CD8-positive, alpha-beta memory T cell (primary cell): ENCODE measurements at regions not wholly inside any gene's neighbourhood (a gene's known extent, or its start where the extent isn't known, plus 50 kb on each side); places are given as distances from the start of the nearest gene placed in this dataset.

Experiments
- CTCF ChIA-PET: fragments of 350-600 bp; sonication (Branson Sonifier 250); formaldehyde crosslinking; loops from one replicate; lab custom pipeline; 2021; ENCODE audit warnings: antibody characterized with exemption; lab: Charles Lee
- POLR2A ChIA-PET: fragments of 350-600 bp; sonication (Branson Sonifier 250); formaldehyde crosslinking; loops from one replicate; lab custom pipeline; 2021; ENCODE audit warnings: antibody characterized with exemption; lab: Charles Lee
- DNase-seq, 5 donors: peaks; one replicate each; pipeline versions ENCODE4 v3.0.0 to v3.0.0-alpha.2; 2020 to 2022; ENCODE audit warnings: mixed read lengths in 1 of 5
- H3K27ac ChIP-seq: one replicate; pipeline ENCODE4 v1.7.0; 2013; ENCODE audit warnings: low read depth, mild to moderate bottlenecking, low read length, moderate library complexity
- H3K27me3 ChIP-seq: 2 replicates; pipeline ENCODE4 v1.7.0; 2013; ENCODE audit warnings: low read length, mild to moderate bottlenecking; ENCODE audit not compliant: insufficient read depth, poor library complexity, severe bottlenecking
- H3K36me3 ChIP-seq: 2 replicates; pipeline ENCODE4 v1.7.0; 2013; ENCODE audit warnings: mild to moderate bottlenecking, low read length, moderate library complexity; ENCODE audit not compliant: insufficient read depth
- H3K4me1 ChIP-seq: 2 replicates; pipeline ENCODE4 v1.7.0; 2013; ENCODE audit warnings: mild to moderate bottlenecking, low read length, moderate library complexity; ENCODE audit not compliant: insufficient read depth
- H3K4me3 ChIP-seq: 2 replicates; pipeline ENCODE4 v1.7.0; 2013; ENCODE audit warnings: mild to moderate bottlenecking, low read length
- H3K9me3 ChIP-seq: 2 replicates; pipeline ENCODE4 v1.7.0; 2013; ENCODE audit warnings: mild to moderate bottlenecking, low read length
- H3K27ac Mint-ChIP-seq, 8 donors: one replicate each; pipeline ENCODE4 v1.8.0; 2020 to 2021; ENCODE audit warnings: mixed read lengths in 8 of 8, mild to moderate bottlenecking in 6 of 8, inconsistent platforms in 3 of 8, moderate library complexity in 3 of 8
- H3K27me3 Mint-ChIP-seq, 2 donors: one replicate each; pipeline ENCODE4 v1.8.0; 2020 to 2021; ENCODE audit warnings: mixed read lengths in 2 of 2, mild to moderate bottlenecking in 1 of 2, moderate library complexity in 1 of 2
- H3K36me3 Mint-ChIP-seq, 3 donors: one replicate each; pipeline ENCODE4 v1.8.0; 2020 to 2021; ENCODE audit warnings: mixed read lengths in 3 of 3, inconsistent platforms in 1 of 3, mild to moderate bottlenecking in 1 of 3
- H3K4me1 Mint-ChIP-seq, 3 donors: one replicate each; pipeline ENCODE4 v1.8.0; 2020 to 2021; ENCODE audit warnings: mixed read lengths in 3 of 3, inconsistent platforms in 1 of 3, mild to moderate bottlenecking in 1 of 3
- H3K4me3 Mint-ChIP-seq, 7 donors: one replicate each; pipeline ENCODE4 v1.8.0; 2020 to 2021; ENCODE audit warnings: mixed read lengths in 7 of 7, mild to moderate bottlenecking in 6 of 7, moderate library complexity in 4 of 7, inconsistent platforms in 2 of 7
- H3K9me3 Mint-ChIP-seq, 5 donors: one replicate each; pipeline ENCODE4 v1.8.0; 2020 to 2022; ENCODE audit warnings: mixed read lengths in 5 of 5, mild to moderate bottlenecking in 3 of 5, moderate library complexity in 2 of 5, inconsistent platforms in 1 of 5

GRCh38 chr13:24056616-24057137 is 103.8 kb upstream of the SPATA13 start:
- Histone ChIP-seq H3K36me3 (no peaks in the 10 kb centered on the region), H3K4me3 (no peak overlapping the region), H3K9me3 (no peaks in the 10 kb centered on the region), H3K27me3 (no peaks in the 10 kb centered on the region), H3K27ac (no peak overlapping the region), H3K4me1 (no peaks in the 10 kb centered on the region)
- Mint-ChIP-seq H3K4me3 (no peak overlapping the region), H3K27ac (no peak overlapping the region), H3K9me3 (no peaks in the 10 kb centered on the region), H3K4me1 (peaks cover 7 to 14% (median 10%) of the 10 kb centered on the region in 3 donors), H3K27me3 (peaks cover 2 to 23% of the 10 kb centered on the region in 2 donors), H3K36me3 (no peaks in the 10 kb centered on the region)
- DNase-seq, result no peak
- ChIA-PET CTCF (interaction anchor here (0.7 kb wide), 1 partner anchor 168 kb away, joined by 3 read pairs; no protein-coding TSS in a partner anchor), POLR2A (no interaction called here)

DNA sequence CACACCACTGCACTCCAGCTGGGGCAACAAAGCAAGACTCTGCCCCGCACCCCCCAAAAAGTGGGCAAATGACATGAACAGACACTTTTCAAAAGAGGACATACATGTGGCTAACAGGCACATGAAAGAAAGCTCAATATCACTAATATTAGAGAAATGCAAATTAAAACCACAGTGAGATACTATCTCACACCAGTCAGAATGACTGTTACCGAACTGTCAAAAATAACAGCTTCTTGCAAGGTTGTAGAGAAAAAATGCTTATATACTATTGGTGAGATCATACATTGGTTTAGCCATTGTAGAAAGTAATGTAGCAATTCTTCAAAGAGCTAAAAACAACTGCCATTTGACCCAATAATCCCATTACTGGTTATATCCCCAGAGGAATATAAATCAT is 99.5 kb upstream of the SPATA13 start:
- H3K4me3 Mint-ChIP-seq, result no peak overlapping the region
- Histone ChIP-seq H3K27ac (no peak overlapping the region), H3K36me3 (no peaks in the 10 kb centered on the region), H3K27me3 (no peaks in the 10 kb centered on the region), H3K4me3 (no peak overlapping the region), H3K4me1 (no peaks in the 10 kb centered on the region), H3K9me3 (no peaks in the 10 kb centered on the region)
- no peaks in the 10 kb centered on the region for H3K9me3 Mint-ChIP-seq
- no peak overlapping the region for H3K27ac Mint-ChIP-seq
- no peak for DNase-seq
- CTCF ChIA-PET, result interaction anchor here (0.6 to 1.0 kb wide), 2 partner anchors 8 to 37 kb away, joined by 3 to 6 read pairs; no protein-coding TSS in a partner anchor
- H3K27me3 Mint-ChIP-seq, result peaks cover 2 to 22% of the 10 kb centered on the region in 2 donors
- POLR2A ChIA-PET, result no interaction called here
- peaks cover 6 to 14% (median 11%) of the 10 kb centered on the region in 3 donors for H3K4me1 Mint-ChIP-seq
- H3K36me3 Mint-ChIP-seq, result no peaks in the 10 kb centered on the region

DNA sequence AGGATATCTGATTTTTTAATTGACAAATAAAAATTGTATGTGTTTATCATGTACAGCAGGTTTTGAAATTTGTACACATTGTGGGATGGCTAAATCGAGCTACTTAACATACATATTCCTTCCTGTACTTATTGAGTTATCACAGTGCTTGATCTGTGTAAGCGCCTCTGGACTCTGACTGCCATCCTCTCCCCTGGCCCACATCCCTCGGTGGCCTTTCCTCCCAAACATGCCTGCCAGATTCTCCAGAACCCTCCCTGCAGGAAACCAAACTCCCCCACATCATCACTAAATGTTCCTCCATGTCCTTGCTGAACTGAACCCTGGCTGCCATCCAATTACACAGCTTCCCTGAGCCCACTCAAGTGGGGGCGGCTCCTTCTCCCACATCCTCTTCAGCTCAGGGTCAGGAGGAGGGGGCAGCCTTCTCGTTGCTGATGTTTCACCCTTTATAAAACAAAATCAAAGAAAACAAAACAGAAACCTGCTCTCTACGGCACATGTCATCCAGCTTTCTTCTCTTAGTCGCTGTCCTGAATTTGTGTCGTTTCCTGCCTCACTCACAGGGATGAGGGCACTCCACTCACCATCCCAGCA is 97.1 kb upstream of the SPATA13 start:
- Histone ChIP-seq H3K27me3 (no peaks in the 10 kb centered on the region), H3K9me3 (no peaks in the 10 kb centered on the region), H3K27ac (no peak overlapping the region), H3K4me1 (no peaks in the 10 kb centered on the region), H3K36me3 (no peaks in the 10 kb centered on the region), H3K4me3 (no peak overlapping the region)
- peaks cover 0 to 2% (median 0%) of the 10 kb centered on the region in 5 donors for H3K9me3 Mint-ChIP-seq
- peak in 1 of 5 donors; percentile 21 for DNase-seq
- CTCF ChIA-PET, result no interaction called here
- H3K27me3 Mint-ChIP-seq, result peaks cover 2 to 13% of the 10 kb centered on the region in 2 donors
- no peaks in the 10 kb centered on the region for H3K36me3 Mint-ChIP-seq
- POLR2A ChIA-PET, result no interaction called here
- H3K4me1 Mint-ChIP-seq, result peaks cover 6 to 14% (median 11%) of the 10 kb centered on the region in 3 donors
- H3K27ac Mint-ChIP-seq, result peak overlapping the region in 2 of 8 donors; percentile 27 to 61
- H3K4me3 Mint-ChIP-seq, result no peak overlapping the region

DNA sequence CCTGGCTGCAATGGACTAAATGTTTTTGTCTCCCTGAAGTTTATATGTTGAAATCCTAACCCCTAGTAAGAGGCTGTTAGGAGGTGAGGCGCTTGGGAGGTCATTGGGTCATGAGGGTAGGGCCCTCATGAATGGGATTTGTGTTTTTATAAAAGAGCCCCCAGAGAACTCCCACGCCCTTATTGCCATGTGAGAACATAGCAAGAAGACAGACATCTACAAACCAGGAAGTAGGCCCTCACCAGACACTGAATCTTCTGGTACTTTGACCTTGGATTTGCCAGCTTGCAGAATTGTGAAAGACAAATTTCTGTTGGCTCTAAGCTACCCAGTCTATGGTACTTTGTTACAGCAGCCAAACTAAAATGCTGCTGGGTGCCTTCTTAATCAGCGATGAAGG is 96.1 kb upstream of the SPATA13 start:
- peaks cover 3 to 13% of the 10 kb centered on the region in 2 donors for H3K27me3 Mint-ChIP-seq
- H3K4me3 ChIP-seq, result no peak overlapping the region
- no peaks in the 10 kb centered on the region for H3K36me3 Mint-ChIP-seq
- H3K9me3 ChIP-seq, result no peaks in the 10 kb centered on the region
- H3K4me1 ChIP-seq, result no peaks in the 10 kb centered on the region
- peaks cover 6 to 14% (median 11%) of the 10 kb centered on the region in 3 donors for H3K4me1 Mint-ChIP-seq
- H3K27ac Mint-ChIP-seq, result no peak overlapping the region
- no peak overlapping the region for H3K27ac ChIP-seq
- ChIA-PET CTCF (interaction anchor here (1.3 kb wide), 1 partner anchor 155 kb away, joined by 3 read pairs; no protein-coding TSS in a partner anchor), POLR2A (no interaction called here)
- H3K36me3 ChIP-seq, result no peaks in the 10 kb centered on the region
- peaks cover 0 to 2% (median 0%) of the 10 kb centered on the region in 5 donors for H3K9me3 Mint-ChIP-seq
- H3K4me3 Mint-ChIP-seq, result no peak overlapping the region
- DNase-seq, result no peak
- H3K27me3 ChIP-seq, result no peaks in the 10 kb centered on the region

DNA sequence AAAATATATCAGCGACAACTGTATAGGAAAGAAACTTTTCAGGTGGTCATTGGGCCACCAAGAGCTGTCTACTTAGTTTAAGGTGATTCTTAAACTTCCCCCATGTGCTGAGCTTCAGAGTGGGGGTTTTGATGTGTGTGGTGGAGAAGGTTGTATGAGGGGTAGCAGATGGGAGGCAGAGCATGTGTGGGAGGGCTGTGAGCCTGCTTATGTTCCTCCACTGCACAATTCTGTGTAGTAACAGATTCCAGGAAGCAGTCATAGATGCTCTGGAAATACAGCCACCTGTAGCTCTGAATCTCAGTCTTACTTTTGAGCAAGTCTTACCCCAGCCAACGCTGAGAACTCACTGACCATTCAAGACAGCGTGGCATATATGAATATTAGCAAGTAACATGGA is 95.3 kb upstream of the SPATA13 start:
- no peak overlapping the region for H3K27ac Mint-ChIP-seq
- peaks cover 1 to 13% of the 10 kb centered on the region in 2 donors for H3K27me3 Mint-ChIP-seq
- CTCF ChIA-PET, result interaction anchor here (1.0 to 1.3 kb wide), 2 partner anchors 11 to 154 kb away, joined by 3 read pairs; no protein-coding TSS in a partner anchor
- no peak overlapping the region for H3K4me3 Mint-ChIP-seq
- Histone ChIP-seq H3K4me1 (no peaks in the 10 kb centered on the region), H3K27me3 (no peaks in the 10 kb centered on the region), H3K27ac (no peak overlapping the region), H3K4me3 (no peak overlapping the region), H3K9me3 (no peaks in the 10 kb centered on the region), H3K36me3 (no peaks in the 10 kb centered on the region)
- H3K9me3 Mint-ChIP-seq, result peaks cover 0 to 2% (median 0%) of the 10 kb centered on the region in 5 donors
- H3K36me3 Mint-ChIP-seq, result no peaks in the 10 kb centered on the region
- peaks cover 6 to 14% (median 11%) of the 10 kb centered on the region in 3 donors for H3K4me1 Mint-ChIP-seq
- POLR2A ChIA-PET, result no interaction called here
- DNase-seq, result no peak

GRCh38 chr13:24066405-24067295 is 93.9 kb upstream of the SPATA13 start:
- POLR2A ChIA-PET, result no interaction called here
- Mint-ChIP-seq H3K4me3 (no peak overlapping the region), H3K27me3 (peaks cover 1 to 12% of the 10 kb centered on the region in 2 donors), H3K27ac (no peak overlapping the region), H3K4me1 (peaks cover 6 to 11% (median 10%) of the 10 kb centered on the region in 3 donors), H3K9me3 (peaks cover 0 to 2% (median 0%) of the 10 kb centered on the region in 5 donors), H3K36me3 (no peaks in the 10 kb centered on the region)
- Histone ChIP-seq H3K4me3 (no peak overlapping the region), H3K4me1 (no peaks in the 10 kb centered on the region), H3K27ac (no peak overlapping the region), H3K36me3 (no peaks in the 10 kb centered on the region), H3K27me3 (peaks cover 3% of the 10 kb centered on the region), H3K9me3 (no peaks in the 10 kb centered on the region)
- CTCF ChIA-PET, result interaction anchor here (1.0 kb wide), 2 partner anchors 13 kb away, joined by 3 to 5 read pairs; no protein-coding TSS in a partner anchor
- no peak for DNase-seq

- peaks cover 3% of the 10 kb centered on the region for H3K27me3 ChIP-seq
- H3K9me3 Mint-ChIP-seq, result peaks cover 0 to 2% (median 0%) of the 10 kb centered on the region in 5 donors
- no peaks in the 10 kb centered on the region for H3K36me3 ChIP-seq
- no peak overlapping the region for H3K27ac Mint-ChIP-seq
- peaks cover 4 to 8% (median 6%) of the 10 kb centered on the region in 3 donors for H3K4me1 Mint-ChIP-seq
- CTCF ChIA-PET, result no interaction called here
- no peaks in the 10 kb centered on the region for H3K9me3 ChIP-seq
- no peaks in the 10 kb centered on the region for H3K4me1 ChIP-seq
- no peak overlapping the region for H3K4me3 ChIP-seq
- peaks cover 1 to 17% of the 10 kb centered on the region in 2 donors for H3K27me3 Mint-ChIP-seq
- DNase-seq, result no peak
- POLR2A ChIA-PET, result no interaction called here
- no peak overlapping the region for H3K4me3 Mint-ChIP-seq
- H3K27ac ChIP-seq, result no peak overlapping the region
- H3K36me3 Mint-ChIP-seq, result no peaks in the 10 kb centered on the region
Observed at GRCh38 chr13:24068472-24068871, 92.0 kb upstream of the SPATA13 start.
